ENCODE measurements at regions not wholly inside any gene's neighbourhood (a gene's known extent, or its start where the extent isn't known, plus 50 kb on each side); places are given as distances from the start of the nearest gene placed in this dataset.

- Histone ChIP-seq H3K4me3 (ENCODE audit: extremely low read depth in 1 of 4, insufficient read depth in 2 of 4, low read depth in 3 of 4, low read length in 4 of 4) (no peak overlapping the region), H3K4ac (replicated peaks; ENCODE audit: insufficient read length, low read depth, low read length) (no peak overlapping the region), H4K20me1 (replicated peaks in 1 of 2; ENCODE audit: control insufficient read depth in 1 of 2, insufficient read depth in 2 of 2, low read length in 2 of 2) (no peaks in the 10 kb centered on the region), H3K9me3 (ENCODE audit: insufficient read depth in 2 of 2, low read depth in 1 of 2, low read length in 1 of 2) (no peaks in the 10 kb centered on the region), H2BK20ac (ENCODE audit: low read length) (no peak overlapping the region), H3K4me2 (ENCODE audit: insufficient read depth in 1 of 2, low read depth in 2 of 2, low read length in 2 of 2) (no peak overlapping the region), H3K4me1 (replicated peaks in 1 of 4; ENCODE audit: control insufficient read depth in 3 of 4, insufficient read depth in 4 of 4, low read length in 3 of 4) (no peaks in the 10 kb centered on the region), H3K23ac (ENCODE audit: insufficient read length) (no peak overlapping the region), H3K56ac (replicated peaks; ENCODE audit: insufficient read length, low read depth, low read length) (no peak overlapping the region), H2BK12ac (ENCODE audit: low read depth, low read length) (no peak overlapping the region), H3K18ac (ENCODE audit: extremely low read depth, low read length) (no peak overlapping the region), H3K79me1 (ENCODE audit: low read depth, low read length) (no peaks in the 10 kb centered on the region), H2AK5ac (ENCODE audit: low read depth, low read length) (no peak overlapping the region), H3K79me2 (ENCODE audit: control insufficient read depth in 1 of 2, insufficient read depth in 2 of 2, low read length in 2 of 2) (no peaks in the 10 kb centered on the region), H4K5ac (ENCODE audit: insufficient read length, low read depth, low read length) (no peak overlapping the region), H2AFZ (ENCODE audit: low read length) (no peak overlapping the region), H2BK15ac (ENCODE audit: low read length) (no peak overlapping the region), H2BK5ac (ENCODE audit: low read depth, low read length) (no peak overlapping the region), H3K23me2 (ENCODE audit: low read depth, low read length) (no peaks in the 10 kb centered on the region), H3K14ac (ENCODE audit: insufficient read length) (no peak overlapping the region), H3K36me3 (ENCODE audit: control insufficient read depth in 2 of 4, insufficient read depth in 4 of 4, low read length in 3 of 4) (no peaks in the 10 kb centered on the region), H2BK120ac (replicated peaks; ENCODE audit: low read depth, low read length) (no peak overlapping the region), H4K8ac (ENCODE audit: extremely low read depth, insufficient read depth, low read length) (no peak overlapping the region), H3K9ac (replicated peaks in 1 of 4; ENCODE audit: extremely low read depth in 1 of 4, low read depth in 3 of 4, low read length in 3 of 4) (no peak overlapping the region), H3K27me3 (replicated peaks in 1 of 4; ENCODE audit: control insufficient read depth in 3 of 4, extremely low read depth in 1 of 4, insufficient read depth in 3 of 4, low read length in 3 of 4) (no peaks in the 10 kb centered on the region), H3K27ac (ENCODE audit: low read depth, low read length) (no peak overlapping the region), H4K91ac (replicated peaks; ENCODE audit: insufficient read length, low read length) (no peak overlapping the region)
- 89% methylated on average over 2 of the region's 2 CpGs; no CpG with 5 or more reads in 1 of the 2 experiments for WGBS, 2 experiments (ENCODE audit: extremely low coverage in 1 of 2, insufficient coverage in 1 of 2, insufficient read length in 1 of 2, insufficient replicate concordance in 2 of 2, low coverage in 1 of 2, low lambda C conversion rate in 2 of 2, missing lambda C conversion rate in 1 of 2)
- POLR2A ChIA-PET (ENCODE audit: partially characterized antibody): no interaction called here
- no peak for FAIRE-seq
- DNase-seq (ENCODE audit: low read depth in 1 of 2, low spot score in 2 of 2): no peak
- CTCF ChIA-PET (ENCODE audit: partially characterized antibody): no interaction called here
- TF ChIP-seq GTF2F1 (IDR thresholded peaks at IDR 0.05; ENCODE audit: borderline replicate concordance, low read depth, low read length) (no peak), JUND (IDR thresholded peaks at IDR 0.05; ENCODE audit: low read length) (no peak), RAD21 (IDR thresholded peaks at IDR 0.05 in 1 of 2, conservative IDR thresholded peaks at IDR 0.05 in 1 of 2; ENCODE audit: low read depth in 2 of 2, low read length in 2 of 2) (no peak), TBP (IDR thresholded peaks at IDR 0.05; ENCODE audit: low read depth, low read length) (no peak), BRCA1 (IDR thresholded peaks at IDR 0.05; ENCODE audit: low read depth, low read length) (no peak), TAF7 (optimal IDR thresholded peaks at IDR 0.05; ENCODE audit: borderline replicate concordance, low read depth, low read length) (no peak), CBX8 (IDR thresholded peaks at IDR 0.05; ENCODE audit: borderline replicate concordance, low read depth, low read length) (no peak), SIRT6 (IDR thresholded peaks at IDR 0.05; ENCODE audit: low read length) (no peak), SP4 (IDR thresholded peaks at IDR 0.05; ENCODE audit: low read length) (no peak), SRF (IDR thresholded peaks at IDR 0.05; ENCODE audit: low read depth, low read length) (no peak)
Measured at GRCh38 chr11:104306862-104307474, 143.0 kb upstream of the PDGFD start.

All from H1 (cell line).